Stomach (tissue), 8 donors: ENCODE measurements at regions not wholly inside any gene's neighbourhood (a gene's known extent, or its start where the extent isn't known, plus 50 kb on each side); places are given as distances from the start of the nearest gene placed in this dataset.

ENCODE experiments used
- DNase-seq, 2 donors: peaks; one replicate each; pipeline versions ENCODE4 v3.0.0 to v3.0.0-alpha.2; 2013 to 2019
- H3K27ac ChIP-seq, 5 donors: fragments of 200-600 bp in 4 of 5; sonication (generic) in 4 of 5; one replicate each; pipeline ENCODE4 v1.5.1; 2013 to 2019; ENCODE audit warnings: mild to moderate bottlenecking in 1 of 5, moderate library complexity in 1 of 5
- H3K27me3 ChIP-seq, 3 donors: fragments of 200-600 bp; sonication (generic); one replicate each; pipeline ENCODE4 v1.5.1; 2017 to 2019; ENCODE audit warnings: mixed run types in 1 of 3
- H3K36me3 ChIP-seq, 4 donors: fragments of 200-600 bp; sonication (generic); 1 replicate in 3 of 4; 2 replicates in 1 of 4; pipeline ENCODE4 v1.5.1; 2016 to 2019
- H3K4me1 ChIP-seq, 4 donors: fragments of 200-600 bp; sonication (generic); one replicate each; pipeline ENCODE4 v1.5.1; 2016 to 2019
- H3K4me3 ChIP-seq, 4 donors: fragments of 200-600 bp; sonication (generic) in 3 of 4; one replicate each; pipeline ENCODE4 v1.5.1; 2016 to 2019; ENCODE audit warnings: mild to moderate bottlenecking in 1 of 4
- H3K9me3 ChIP-seq, 4 donors: fragments of 200-600 bp; sonication (generic); one replicate each; pipeline ENCODE4 v1.5.1; 2016 to 2019
- EP300 ChIP-seq: sonication (generic); formaldehyde crosslinking; IDR thresholded peaks from one replicate; pipeline ENCODE4 v1.6.1; 2017; ENCODE audit warnings: antibody characterized with exemption
- POLR2A ChIP-seq, 4 donors: fragments of 450-650 bp; IDR thresholded peaks; one replicate each; pipeline ENCODE4 v1.6.1; 2016; ENCODE audit warnings: antibody characterized with exemption in 4 of 4, control low read depth in 2 of 4, mild to moderate bottlenecking in 1 of 4, moderate library complexity in 1 of 4
- POLR2AphosphoS5 ChIP-seq, 3 donors: sonication (generic); formaldehyde crosslinking; IDR thresholded peaks; one replicate each; pipeline ENCODE4 v1.6.1; 2016; ENCODE audit warnings: antibody characterized with exemption in 3 of 3
- WGBS, 5 donors: extraction: QIAGEN DNeasy Blood & Tissue Kit in 3 of 5; methylation state at CpG; one replicate each; pipeline versions ENCODE4 v1.1.5 to v1.1.7; 2013 to 2018; 5-methylcytosine and 5-hydroxymethylcytosine counted together
- intact Hi-C: fragments of 100-400 bp; cut with DNase I; formaldehyde crosslinking; loops from one replicate; pipeline ENCODE4 v1.15.1; 2023; ENCODE audit warnings: low total_unique reads
- TF ChIP-seq, protein P1 (sequence below), 7 experiments: fragments of 450-650 bp in 4 of 7; fragments of 200-600 bp in 3 of 7; sonication (generic) in 3 of 7; IDR thresholded peaks; one replicate each; pipeline ENCODE4 v1.5.1; 2016 to 2019; ENCODE audit warnings: antibody characterized with exemption in 7 of 7, control low read depth in 2 of 7, mild to moderate bottlenecking in 1 of 7
- donor health status: healthy with polysubstance abuse.
- donor health status: Bipolar disorder and iron deficiency.
- donor health status: healthy.

DNA sequence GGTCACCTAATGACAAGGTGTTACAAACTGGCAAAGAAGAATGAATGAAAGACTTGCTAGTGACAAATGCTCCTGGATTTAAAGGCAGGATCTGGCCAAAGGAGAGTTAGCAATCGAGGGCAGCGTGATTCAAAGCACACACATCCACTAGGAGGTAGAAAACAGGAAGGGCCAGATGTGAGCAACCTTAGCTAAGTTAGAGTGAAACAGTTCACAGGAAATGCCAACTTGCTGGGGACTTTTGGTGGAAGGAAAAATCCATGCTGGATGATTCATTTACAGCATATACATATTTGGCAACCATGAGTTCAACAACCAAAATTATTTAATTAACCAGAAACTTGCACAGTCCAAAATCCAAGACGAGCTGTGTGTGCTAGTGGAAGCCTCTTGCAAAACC is 276.9 kb downstream of the PTTG2 start:
- intact Hi-C loops: no loop called here
- H3K27me3 ChIP-seq: no peaks in the 10 kb centered on the region
- TF ChIP-seq EP300 (no peak), POLR2A (IDR thresholded peaks at IDR 0.05) (no peak), POLR2AphosphoS5 (IDR thresholded peaks at IDR 0.05) (peak in 1 of 3 donors; percentile 10)
- TF ChIP-seq, protein P1, sequence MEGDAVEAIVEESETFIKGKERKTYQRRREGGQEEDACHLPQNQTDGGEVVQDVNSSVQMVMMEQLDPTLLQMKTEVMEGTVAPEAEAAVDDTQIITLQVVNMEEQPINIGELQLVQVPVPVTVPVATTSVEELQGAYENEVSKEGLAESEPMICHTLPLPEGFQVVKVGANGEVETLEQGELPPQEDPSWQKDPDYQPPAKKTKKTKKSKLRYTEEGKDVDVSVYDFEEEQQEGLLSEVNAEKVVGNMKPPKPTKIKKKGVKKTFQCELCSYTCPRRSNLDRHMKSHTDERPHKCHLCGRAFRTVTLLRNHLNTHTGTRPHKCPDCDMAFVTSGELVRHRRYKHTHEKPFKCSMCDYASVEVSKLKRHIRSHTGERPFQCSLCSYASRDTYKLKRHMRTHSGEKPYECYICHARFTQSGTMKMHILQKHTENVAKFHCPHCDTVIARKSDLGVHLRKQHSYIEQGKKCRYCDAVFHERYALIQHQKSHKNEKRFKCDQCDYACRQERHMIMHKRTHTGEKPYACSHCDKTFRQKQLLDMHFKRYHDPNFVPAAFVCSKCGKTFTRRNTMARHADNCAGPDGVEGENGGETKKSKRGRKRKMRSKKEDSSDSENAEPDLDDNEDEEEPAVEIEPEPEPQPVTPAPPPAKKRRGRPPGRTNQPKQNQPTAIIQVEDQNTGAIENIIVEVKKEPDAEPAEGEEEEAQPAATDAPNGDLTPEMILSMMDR (IDR thresholded peaks at IDR 0.05): no peak
- H3K27ac ChIP-seq: peak overlapping the region in 1 of 5 donors; percentile 25
- 33 to 64% (median 50%) methylated on average over 3 of the region's 3 CpGs for WGBS, 5 donors
- DNase-seq: peak in 1 of 2 donors; percentile 58
- peaks cover 0 to 14% (median 3%) of the 10 kb centered on the region in 4 donors for H3K4me1 ChIP-seq
- no peak overlapping the region for H3K4me3 ChIP-seq
- no peaks in the 10 kb centered on the region for H3K36me3 ChIP-seq
- no peaks in the 10 kb centered on the region for H3K9me3 ChIP-seq

DNA sequence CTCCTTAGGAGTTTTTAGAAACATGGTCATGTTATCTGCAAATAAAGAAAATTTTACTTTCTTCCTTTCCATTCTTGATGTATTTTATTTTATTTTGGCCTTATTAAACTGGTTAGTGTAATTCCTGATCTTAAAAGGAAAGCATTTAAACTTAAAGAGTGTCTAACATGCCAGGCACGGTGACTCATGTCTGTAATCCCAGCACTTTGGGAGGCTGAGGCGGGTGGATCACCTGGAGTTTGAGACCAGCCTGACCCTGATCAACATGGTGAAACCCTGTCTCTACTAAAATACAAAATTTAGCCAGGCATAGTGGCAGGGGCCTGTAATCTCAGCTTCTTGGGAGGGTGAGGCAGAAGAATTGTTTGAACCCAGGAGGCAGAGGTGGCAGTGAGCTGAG is 281.3 kb downstream of the PTTG2 start:
- intact Hi-C loops: no loop called here
- Histone ChIP-seq H3K36me3 (no peaks in the 10 kb centered on the region), H3K27ac (no peak overlapping the region), H3K4me3 (no peak overlapping the region), H3K4me1 (peaks cover 0 to 15% (median 0%) of the 10 kb centered on the region in 4 donors), H3K9me3 (no peaks in the 10 kb centered on the region), H3K27me3 (no peaks in the 10 kb centered on the region)
- no peak for TF ChIP-seq POLR2AphosphoS5 (IDR thresholded peaks at IDR 0.05)
- TF ChIP-seq, protein P1 (IDR thresholded peaks at IDR 0.05): no peak
- TF ChIP-seq EP300: no peak
- TF ChIP-seq POLR2A (IDR thresholded peaks at IDR 0.05): no peak
- no peak for DNase-seq
- WGBS, 5 donors: 88 to 97% (median 93%) methylated on average over 2 of the region's 2 CpGs

DNA sequence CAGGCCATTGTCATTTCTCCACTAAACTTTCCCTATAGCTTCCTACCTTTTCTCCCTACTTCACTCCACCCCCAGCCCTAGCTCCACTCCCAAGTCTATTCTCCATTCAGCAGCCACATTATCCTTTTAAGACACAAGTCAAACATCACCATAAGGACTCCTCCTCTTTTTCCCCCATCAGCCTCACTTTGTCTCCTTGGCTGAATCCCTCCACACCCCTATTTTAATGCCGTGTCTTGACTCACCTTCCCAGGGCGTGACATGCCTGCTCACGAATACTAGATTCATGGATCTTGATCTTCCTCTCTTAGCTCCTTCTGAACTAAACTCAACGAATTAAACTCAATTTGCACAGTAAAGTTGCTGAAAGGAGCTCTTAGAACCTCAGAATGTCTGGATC is 281.9 kb downstream of the PTTG2 start:
- intact Hi-C loops: no loop called here
- peaks cover 0 to 9% (median 0%) of the 10 kb centered on the region in 4 donors for H3K4me1 ChIP-seq
- H3K27ac ChIP-seq: no peak overlapping the region
- no peak overlapping the region for H3K4me3 ChIP-seq
- no peaks in the 10 kb centered on the region for H3K27me3 ChIP-seq
- H3K36me3 ChIP-seq: no peaks in the 10 kb centered on the region
- no peak for DNase-seq
- WGBS, 5 donors: 85 to 97% (median 93%) methylated on average over 4 of the region's 4 CpGs
- no peaks in the 10 kb centered on the region for H3K9me3 ChIP-seq
- TF ChIP-seq EP300 (no peak), POLR2A (IDR thresholded peaks at IDR 0.05) (no peak), POLR2AphosphoS5 (IDR thresholded peaks at IDR 0.05) (no peak)
- TF ChIP-seq, protein P1 (IDR thresholded peaks at IDR 0.05): no peak

DNA sequence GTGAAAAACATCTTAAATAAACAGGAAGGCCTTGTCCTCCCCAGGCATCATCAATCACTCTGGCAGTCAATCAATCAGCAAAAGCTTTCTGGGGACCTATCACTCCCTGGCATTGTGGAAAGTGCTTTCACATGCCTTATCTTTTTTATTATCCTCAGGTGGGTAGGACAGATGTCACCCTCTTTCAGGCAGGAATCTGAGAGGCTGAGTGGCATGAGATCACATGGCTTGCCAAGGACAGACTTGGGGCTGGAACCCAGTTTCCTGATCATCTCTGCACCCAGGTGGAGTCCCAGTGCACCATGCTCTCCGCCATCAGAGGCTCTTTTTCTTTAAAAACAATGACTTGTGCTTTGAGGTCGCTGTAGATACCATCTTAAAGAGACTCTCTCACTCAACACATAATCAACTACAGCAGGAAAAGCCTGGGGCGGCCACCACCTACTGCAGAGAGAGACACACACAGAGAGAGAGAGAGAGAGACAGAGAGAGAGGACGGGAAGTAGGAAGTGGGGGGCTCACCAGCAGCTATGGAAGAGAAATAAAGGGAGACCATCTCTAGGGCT is 282.7 kb downstream of the PTTG2 start:
- Histone ChIP-seq H3K27ac (no peak overlapping the region), H3K4me3 (no peak overlapping the region), H3K4me1 (peaks cover 0 to 7% (median 0%) of the 10 kb centered on the region in 4 donors), H3K27me3 (no peaks in the 10 kb centered on the region), H3K36me3 (no peaks in the 10 kb centered on the region), H3K9me3 (no peaks in the 10 kb centered on the region)
- intact Hi-C loops: no loop called here
- no peak for DNase-seq
- TF ChIP-seq POLR2A (IDR thresholded peaks at IDR 0.05) (no peak), POLR2AphosphoS5 (IDR thresholded peaks at IDR 0.05) (no peak), EP300 (no peak)
- TF ChIP-seq, protein P1 (IDR thresholded peaks at IDR 0.05): no peak
- WGBS, 5 donors: 52 to 64% (median 58%) methylated on average over 4 of the region's 4 CpGs
